H1 (cell line): ENCODE measurements at regions not wholly inside any gene's neighbourhood (a gene's known extent, or its start where the extent isn't known, plus 50 kb on each side); places are given as distances from the start of the nearest gene placed in this dataset.

ENCODE experiments used
- CTCF ChIA-PET: fragments of 300-600 bp; sonication (Branson Sonifier 250); formaldehyde crosslinking; loops from one replicate; lab custom pipeline; 2021; ENCODE audit not compliant: partially characterized antibody; lab: Charles Lee
- POLR2A ChIA-PET: fragments of 300-600 bp; sonication (Branson Sonifier 250); formaldehyde crosslinking; loops from one replicate; lab custom pipeline; 2021; ENCODE audit warnings: inconsistent platforms; ENCODE audit not compliant: partially characterized antibody; lab: Charles Lee
- DNase-seq, 2 experiments: peaks; one replicate each; pipeline versions ENCODE4 v3.0.0 to v3.0.0-alpha.2; 2010 to 2022; ENCODE audit warnings: low spot score in 2 of 2, low read depth in 1 of 2, mixed read lengths in 1 of 2
- FAIRE-seq: peaks from 2 replicates; lab custom pipeline; 2011; peaks lifted over from hg19 to GRCh38; lab: Jason Lieb, UNC
- H2AFZ ChIP-seq: 2 replicates; pipeline ENCODE4 v1.8.1; 2012; ENCODE audit warnings: low read length, inconsistent platforms
- H2AK5ac ChIP-seq: 2 replicates; pipeline ENCODE4 v1.6.1; 2013; ENCODE audit warnings: low read depth, low read length
- H2BK120ac ChIP-seq: replicated peaks from 2 replicates; pipeline ENCODE3; 2013; ENCODE audit warnings: low read depth, low read length, inconsistent platforms
- H2BK12ac ChIP-seq: 2 replicates; pipeline ENCODE4 v1.6.1; 2013; ENCODE audit warnings: low read depth, low read length
- H2BK15ac ChIP-seq: 2 replicates; pipeline ENCODE4 v1.6.1; 2013; ENCODE audit warnings: low read length
- H2BK20ac ChIP-seq: 2 replicates; pipeline ENCODE4 v1.6.1; 2013; ENCODE audit warnings: low read length
- H2BK5ac ChIP-seq: 2 replicates; pipeline ENCODE4 v1.6.1; 2013; ENCODE audit warnings: low read depth, low read length
- H3K14ac ChIP-seq: 2 replicates; pipeline ENCODE4 v1.6.1; 2013; ENCODE audit warnings: inconsistent platforms; ENCODE audit not compliant: insufficient read length
- H3K18ac ChIP-seq: 2 replicates; pipeline ENCODE4 v1.6.1; 2013; ENCODE audit warnings: low read length; ENCODE audit errors: extremely low read depth
- H3K23ac ChIP-seq: 2 replicates; pipeline ENCODE4 v1.6.1; 2013; ENCODE audit warnings: inconsistent platforms; ENCODE audit not compliant: insufficient read length
- H3K23me2 ChIP-seq: 2 replicates; pipeline ENCODE4 v1.6.1; 2013; ENCODE audit warnings: low read depth, low read length
- H3K27ac ChIP-seq: 2 replicates; pipeline ENCODE4 v1.6.1; 2011; ENCODE audit warnings: low read depth, low read length, inconsistent platforms
- H3K27me3 ChIP-seq, 4 experiments: replicated peaks in 1 of 4; 1 replicate in 1 of 4; 2 replicates in 3 of 4; pipeline versions ENCODE4 v1.6.1 to v1.8.1; 2011 to 2013; ENCODE audit warnings: low read length in 3 of 4, mild to moderate bottlenecking in 3 of 4, inconsistent platforms in 2 of 4, mixed read lengths in 2 of 4, moderate library complexity in 1 of 4; ENCODE audit not compliant: control insufficient read depth in 3 of 4, insufficient read depth in 3 of 4; ENCODE audit errors: extremely low read depth in 1 of 4
- H3K36me3 ChIP-seq, 4 experiments: 2 replicates each; pipeline versions ENCODE4 v1.6.1 to v1.8.1; 2011 to 2013; ENCODE audit warnings: mild to moderate bottlenecking in 4 of 4, low read length in 3 of 4, moderate library complexity in 2 of 4, control low read depth in 1 of 4, inconsistent platforms in 1 of 4; ENCODE audit not compliant: insufficient read depth in 4 of 4, control insufficient read depth in 2 of 4
- H3K4ac ChIP-seq: replicated peaks from 2 replicates; pipeline ENCODE3; 2013; ENCODE audit warnings: low read length, low read depth, mixed read lengths, inconsistent platforms; ENCODE audit not compliant: insufficient read length
- H3K4me1 ChIP-seq, 4 experiments: replicated peaks in 1 of 4; 1 replicate in 1 of 4; 2 replicates in 3 of 4; pipeline versions ENCODE4 v1.6.1 to v1.8.1; 2011 to 2013; ENCODE audit warnings: low read length in 3 of 4, inconsistent platforms in 2 of 4, mixed read lengths in 1 of 4; ENCODE audit not compliant: insufficient read depth in 4 of 4, control insufficient read depth in 3 of 4
- H3K4me2 ChIP-seq, 2 experiments: 2 replicates each; pipeline versions ENCODE4 v1.6.1 to v1.8.1; 2011 to 2013; ENCODE audit warnings: low read depth in 2 of 2, low read length in 2 of 2, control low read depth in 1 of 2, inconsistent platforms in 1 of 2, mild to moderate bottlenecking in 1 of 2; ENCODE audit not compliant: insufficient read depth in 1 of 2
- H3K4me3 ChIP-seq, 4 experiments: fragments of 200-600, 300-600 bp in 1 of 4; sonication (generic), shearing (Covaris generic), sonication (Bioruptor Twin) in 1 of 4; 2 replicates each; pipeline versions ENCODE4 v1.5.1 to v1.8.1; 2011 to 2016; ENCODE audit warnings: low read length in 4 of 4, low read depth in 3 of 4, control low read depth in 2 of 4, inconsistent platforms in 2 of 4, mild to moderate bottlenecking in 2 of 4, mixed read lengths in 1 of 4, moderate library complexity in 1 of 4; ENCODE audit not compliant: insufficient read depth in 2 of 4; ENCODE audit errors: extremely low read depth in 1 of 4
- H3K56ac ChIP-seq: replicated peaks from 2 replicates; pipeline ENCODE3; 2013; ENCODE audit warnings: low read depth, mild to moderate bottlenecking, mixed read lengths, low read length, inconsistent platforms; ENCODE audit not compliant: insufficient read length
- H3K79me1 ChIP-seq: 2 replicates; pipeline ENCODE4 v1.6.1; 2013; ENCODE audit warnings: low read depth, low read length, control low read depth
- H3K79me2 ChIP-seq, 2 experiments: 2 replicates each; pipeline versions ENCODE4 v1.6.1 to v1.8.1; 2012 to 2013; ENCODE audit warnings: low read length in 2 of 2, mild to moderate bottlenecking in 2 of 2, inconsistent platforms in 1 of 2; ENCODE audit not compliant: insufficient read depth in 2 of 2, control insufficient read depth in 1 of 2
- H3K9ac ChIP-seq, 4 experiments: replicated peaks in 1 of 4; 1 replicate in 1 of 4; 2 replicates in 3 of 4; pipeline versions ENCODE4 v1.6.1 to v1.8.1; 2011 to 2013; ENCODE audit warnings: low read depth in 3 of 4, low read length in 3 of 4, control low read depth in 2 of 4, mild to moderate bottlenecking in 2 of 4, moderate library complexity in 2 of 4, inconsistent platforms in 1 of 4; ENCODE audit errors: extremely low read depth in 1 of 4
- H3K9me3 ChIP-seq, 2 experiments: 2 replicates each; pipeline versions ENCODE4 v1.6.1 to v1.8.1; 2012 to 2013; ENCODE audit warnings: mild to moderate bottlenecking in 2 of 2, moderate library complexity in 2 of 2, control low read depth in 1 of 2, inconsistent platforms in 1 of 2, low read depth in 1 of 2, low read length in 1 of 2, mixed read lengths in 1 of 2; ENCODE audit not compliant: insufficient read depth in 2 of 2
- H4K20me1 ChIP-seq, 2 experiments: replicated peaks in 1 of 2; 2 replicates each; pipeline versions ENCODE3 to v1.8.1; 2011 to 2013; ENCODE audit warnings: inconsistent platforms in 2 of 2, low read length in 2 of 2, mild to moderate bottlenecking in 1 of 2; ENCODE audit not compliant: insufficient read depth in 2 of 2, control insufficient read depth in 1 of 2
- H4K5ac ChIP-seq: 2 replicates; pipeline ENCODE4 v1.6.1; 2013; ENCODE audit warnings: low read length, low read depth, mixed read lengths, inconsistent platforms; ENCODE audit not compliant: insufficient read length
- H4K8ac ChIP-seq: 2 replicates; pipeline ENCODE4 v1.8.0; 2013; ENCODE audit warnings: mild to moderate bottlenecking, moderate library complexity, low read length, inconsistent platforms; ENCODE audit not compliant: insufficient read depth; ENCODE audit errors: extremely low read depth
- H4K91ac ChIP-seq: replicated peaks from 2 replicates; pipeline ENCODE3; 2013; ENCODE audit warnings: low read length, mixed read lengths, inconsistent platforms; ENCODE audit not compliant: insufficient read length
- CEBPB ChIP-seq: IDR thresholded peaks from 2 replicates; pipeline ENCODE4 v1.6.1; 2012; ENCODE audit warnings: low read depth, low read length
- HDAC2 ChIP-seq, 2 experiments: fragments of 300-600 bp in 1 of 2; sonication (generic) in 1 of 2; IDR thresholded peaks; 2 replicates each; pipeline ENCODE4 v1.6.1; 2011 to 2012; ENCODE audit warnings: low read depth in 2 of 2, low read length in 2 of 2, mild to moderate bottlenecking in 2 of 2, moderate library complexity in 2 of 2, borderline replicate concordance in 1 of 2, inconsistent platforms in 1 of 2
- JUN ChIP-seq: IDR thresholded peaks from 2 replicates; pipeline ENCODE4 v1.6.1; 2011; ENCODE audit warnings: low read depth, mild to moderate bottlenecking, improper control_type of control experiment, low read length
- KDM1A ChIP-seq: fragments of 200-600, 300-600 bp; sonication (generic); IDR thresholded peaks from 2 replicates; pipeline ENCODE4 v1.7.1; 2016; ENCODE audit warnings: mild to moderate bottlenecking, low read length, borderline replicate concordance
- NANOG ChIP-seq: IDR thresholded peaks from 2 replicates; pipeline ENCODE4 v1.6.1; 2011; ENCODE audit warnings: low read length, low read depth, mild to moderate bottlenecking, inconsistent platforms; ENCODE audit not compliant: insufficient read depth, poor library complexity, severe bottlenecking
- NRF1 ChIP-seq: IDR thresholded peaks from 2 replicates; pipeline ENCODE4 v1.6.1; 2011; ENCODE audit warnings: mild to moderate bottlenecking, low read depth, low read length, improper control_type of control experiment
- POLR2AphosphoS5 ChIP-seq: IDR thresholded peaks from 2 replicates; pipeline ENCODE4 v1.6.1; 2011; ENCODE audit warnings: low read depth, low read length
- RXRA ChIP-seq: IDR thresholded peaks from 2 replicates; pipeline ENCODE4 v1.6.1; 2011; ENCODE audit warnings: low read depth, mild to moderate bottlenecking, low read length, moderate library complexity; ENCODE audit not compliant: insufficient read depth
- SAP30 ChIP-seq: fragments of 300-600 bp; sonication (generic); IDR thresholded peaks from 2 replicates; pipeline ENCODE4 v1.7.1; 2012; ENCODE audit warnings: low read length, moderate library complexity, mild to moderate bottlenecking, inconsistent platforms; ENCODE audit not compliant: insufficient read depth, insufficient replicate concordance
- SP4 ChIP-seq: IDR thresholded peaks from 2 replicates; pipeline ENCODE4 v1.6.1; 2012; ENCODE audit warnings: low read length, inconsistent platforms
- SRF ChIP-seq: IDR thresholded peaks from 2 replicates; pipeline ENCODE4 v1.6.1; 2011; ENCODE audit warnings: mild to moderate bottlenecking, low read depth, low read length, moderate library complexity
- TBP ChIP-seq: IDR thresholded peaks from 2 replicates; pipeline ENCODE4 v1.6.1; 2011; ENCODE audit warnings: low read depth, low read length, improper control_type of control experiment
- YY1 ChIP-seq: IDR thresholded peaks from 2 replicates; pipeline ENCODE4 v1.6.1; 2011; ENCODE audit warnings: low read depth, mild to moderate bottlenecking, low read length
- WGBS, 2 experiments: shearing (Covaris generic) in 1 of 2; methylation state at CpG; one replicate each; pipeline versions ENCODE4 v1.1.6 to v1.1.7; 2013 to 2015; ENCODE audit warnings: low lambda C conversion rate in 2 of 2, mixed read lengths in 2 of 2, inconsistent platforms in 1 of 2, low coverage in 1 of 2, missing lambda C conversion rate in 1 of 2; ENCODE audit not compliant: insufficient replicate concordance in 2 of 2, insufficient coverage in 1 of 2, insufficient read length in 1 of 2; ENCODE audit errors: extremely low coverage in 1 of 2, missing lambda C conversion rate in 1 of 2; 5-methylcytosine and 5-hydroxymethylcytosine counted together
- TF ChIP-seq, protein P1 (sequence below): IDR thresholded peaks from 2 replicates; pipeline ENCODE4 v1.6.1; 2012; ENCODE audit warnings: inconsistent platforms
- TF ChIP-seq, protein P2 (sequence below): IDR thresholded peaks from 2 replicates; pipeline ENCODE4 v1.6.1; 2012; ENCODE audit warnings: inconsistent platforms

DNA sequence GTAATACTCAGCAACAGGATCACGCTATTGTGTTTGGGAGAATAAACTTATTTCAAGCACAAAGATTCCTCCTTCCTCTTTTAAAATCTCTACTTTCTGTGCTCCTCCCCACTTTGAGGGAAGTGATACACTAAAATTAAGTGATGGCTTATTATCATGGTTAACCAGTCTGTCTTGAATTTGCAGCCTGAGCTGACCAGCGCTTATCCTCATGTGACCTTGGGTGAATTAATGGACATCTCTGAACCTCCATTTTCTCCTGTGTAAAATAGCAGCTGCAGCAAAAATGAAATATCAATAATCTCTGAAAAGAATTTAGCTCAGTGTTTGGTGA is 222.6 kb downstream of the BCAS1 start:
- Histone ChIP-seq H3K27me3 (no peaks in the 10 kb centered on the region), H4K5ac (no peak overlapping the region), H2BK120ac (no peak overlapping the region), H3K56ac (no peak overlapping the region), H2BK15ac (no peak overlapping the region), H3K27ac (no peak overlapping the region), H3K79me1 (no peaks in the 10 kb centered on the region), H3K36me3 (no peaks in the 10 kb centered on the region), H3K23me2 (no peaks in the 10 kb centered on the region), H3K14ac (no peak overlapping the region), H2AK5ac (no peak overlapping the region), H4K8ac (no peak overlapping the region), H3K4ac (no peak overlapping the region), H3K9ac (no peak overlapping the region), H3K4me1 (peaks cover 0 to 2% (median 0%) of the 10 kb centered on the region in 4 experiments; a peak in 2 of 7 replicates), H2AFZ (0 out of 2 replicates have a peak overlapping the region, but pooled peaks have one; percentile 14), H3K79me2 (no peaks in the 10 kb centered on the region), H3K9me3 (no peaks in the 10 kb centered on the region), H2BK12ac (no peak overlapping the region), H4K91ac (no peak overlapping the region), H3K4me3 (no peak overlapping the region), H3K23ac (no peak overlapping the region), H2BK5ac (no peak overlapping the region), H2BK20ac (no peak overlapping the region), H3K18ac (no peak overlapping the region), H4K20me1 (no peaks in the 10 kb centered on the region), H3K4me2 (no peak overlapping the region)
- DNase-seq (no peak), FAIRE-seq (no peak)
- CTCF ChIA-PET, result interaction anchor here (0.6 to 1.5 kb wide), 3 partner anchors 9 to 92 kb away, joined by 3 read pairs; no protein-coding TSS in a partner anchor
- 97% methylated on average over 2 of the region's 2 CpGs; no CpG with 5 or more reads in 1 of the 2 experiments for WGBS, 2 experiments
- POLR2A ChIA-PET, result no interaction called here
- TF ChIP-seq NANOG (no peak), POLR2AphosphoS5 (no peak), SP4 (no peak), RXRA (no peak), JUN (no peak), TBP (no peak), YY1 (no peak), SRF (no peak), HDAC2 (IDR thresholded peaks at IDR 0.05; ENCODE audit: borderline replicate concordance in 1 of 2, low read depth in 2 of 2, low read length in 2 of 2) (no peak), SAP30 (no peak), KDM1A (no peak), NRF1 (no peak), CEBPB (no peak)
- TF ChIP-seq, protein P1, sequence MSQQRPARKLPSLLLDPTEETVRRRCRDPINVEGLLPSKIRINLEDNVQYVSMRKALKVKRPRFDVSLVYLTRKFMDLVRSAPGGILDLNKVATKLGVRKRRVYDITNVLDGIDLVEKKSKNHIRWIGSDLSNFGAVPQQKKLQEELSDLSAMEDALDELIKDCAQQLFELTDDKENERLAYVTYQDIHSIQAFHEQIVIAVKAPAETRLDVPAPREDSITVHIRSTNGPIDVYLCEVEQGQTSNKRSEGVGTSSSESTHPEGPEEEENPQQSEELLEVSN, result no peak
- TF ChIP-seq, protein P2, sequence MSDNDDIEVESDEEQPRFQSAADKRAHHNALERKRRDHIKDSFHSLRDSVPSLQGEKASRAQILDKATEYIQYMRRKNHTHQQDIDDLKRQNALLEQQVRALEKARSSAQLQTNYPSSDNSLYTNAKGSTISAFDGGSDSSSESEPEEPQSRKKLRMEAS, result no peak
